MM.1S (cell line): ENCODE measurements at regions not wholly inside any gene's neighbourhood (a gene's known extent, or its start where the extent isn't known, plus 50 kb on each side); places are given as distances from the start of the nearest gene placed in this dataset.
"Not testable (repeated sequence)": the region's sequence is repeated elsewhere in the genome, so short reads cannot be mapped to it uniquely, and the experiment has no call there.

Experiments
- DNase-seq: peaks from one replicate; pipeline ENCODE4 v3.0.0-alpha.2; 2015
- H2AFZ ChIP-seq: fragments of 300-600 bp; sonication (generic); 2 replicates; pipeline ENCODE4 v1.6.0; 2016; ENCODE audit warnings: antibody characterized with exemption, low read length
- H3F3A ChIP-seq: fragments of 300-600 bp; sonication (generic); 2 replicates; pipeline ENCODE4 v1.6.1; 2016; ENCODE audit warnings: mild to moderate bottlenecking, antibody characterized with exemption, low read length, moderate library complexity, mixed read lengths; ENCODE audit not compliant: insufficient read depth
- H3K27ac ChIP-seq: fragments of 300-600 bp; sonication (generic); 2 replicates; pipeline ENCODE4 v1.5.1; 2016; ENCODE audit warnings: mild to moderate bottlenecking, low read length
- H3K27me3 ChIP-seq: fragments of 300-600 bp; sonication (generic); replicated peaks from 2 replicates; pipeline ENCODE4 v1.6.0; 2016; ENCODE audit warnings: low read length; ENCODE audit not compliant: insufficient read depth
- H3K36me3 ChIP-seq: fragments of 300-600 bp; sonication (generic); replicated peaks from 2 replicates; pipeline ENCODE4 v1.6.1; 2016; ENCODE audit warnings: mild to moderate bottlenecking, low read length, mixed read lengths; ENCODE audit not compliant: insufficient read depth
- H3K4me1 ChIP-seq: fragments of 300-600 bp; sonication (generic); 2 replicates; pipeline ENCODE4 v1.6.1; 2016; ENCODE audit warnings: low read length, mixed read lengths
- H3K4me2 ChIP-seq: fragments of 300-600 bp; sonication (generic); 2 replicates; pipeline ENCODE4 v1.6.0; 2016; ENCODE audit warnings: low read depth, low read length
- H3K4me3 ChIP-seq: fragments of 300-600 bp; sonication (generic); 2 replicates; pipeline ENCODE4 v1.5.1; 2016; ENCODE audit warnings: low read length, mixed read lengths
- H3K79me2 ChIP-seq: fragments of 300-600 bp; sonication (generic); 2 replicates; pipeline ENCODE4 v1.6.1; 2016; ENCODE audit warnings: mixed run types, low read length, mixed read lengths
- H3K9ac ChIP-seq: fragments of 300-600 bp; sonication (generic); 2 replicates; pipeline ENCODE4 v1.6.1; 2016; ENCODE audit warnings: low read length, mixed read lengths
- H3K9me2 ChIP-seq: fragments of 300-600 bp; sonication (generic); replicated peaks from 2 replicates; pipeline ENCODE4 v1.6.1; 2016; ENCODE audit warnings: mild to moderate bottlenecking, low read length, mixed read lengths; ENCODE audit not compliant: insufficient read depth
- H3K9me3 ChIP-seq: fragments of 300-600 bp; sonication (generic); replicated peaks from 2 replicates; pipeline ENCODE4 v1.6.1; 2016; ENCODE audit warnings: mild to moderate bottlenecking, low read length, mixed read lengths; ENCODE audit not compliant: insufficient read depth
- H4K20me1 ChIP-seq: fragments of 300-600 bp; sonication (generic); 2 replicates; pipeline ENCODE4 v1.6.1; 2016; ENCODE audit warnings: mild to moderate bottlenecking, low read length, moderate library complexity, mixed read lengths; ENCODE audit not compliant: insufficient read depth
- CTCF ChIP-seq: fragments of 300-600 bp; sonication (generic); IDR thresholded peaks from 2 replicates; pipeline ENCODE4 v1.5.1; 2016; ENCODE audit warnings: antibody characterized with exemption, low read length, mixed read lengths
- EZH2 ChIP-seq: fragments of 300-600 bp; sonication (generic); optimal IDR thresholded peaks from 2 replicates; pipeline ENCODE3; 2017; ENCODE audit warnings: low read depth, mild to moderate bottlenecking, antibody characterized with exemption, low read length, mixed read lengths
- EZH2phosphoT487 ChIP-seq: fragments of 300-600 bp; sonication (generic); IDR thresholded peaks from 2 replicates; pipeline ENCODE4 v1.6.1; 2018; ENCODE audit warnings: antibody characterized with exemption, low read length

GRCh38 chr3:110352841-110353604 lies 718.6 kb upstream of the NECTIN3 start:
- no peaks in the 10 kb centered on the region for H3K9me3 ChIP-seq
- H3K4me3 ChIP-seq: no peak overlapping the region
- H3K9me2 ChIP-seq: no peaks in the 10 kb centered on the region
- no peak overlapping the region for H3K27ac ChIP-seq
- H3K4me2 ChIP-seq: no peak overlapping the region
- no peak for TF ChIP-seq EZH2
- TF ChIP-seq EZH2phosphoT487: no peak
- TF ChIP-seq CTCF: no peak
- H4K20me1 ChIP-seq: no peaks in the 10 kb centered on the region
- H3K9ac ChIP-seq: no peak overlapping the region
- no peaks in the 10 kb centered on the region for H3K4me1 ChIP-seq
- no peaks in the 10 kb centered on the region for H3K27me3 ChIP-seq
- no peak overlapping the region for H2AFZ ChIP-seq
- no peaks in the 10 kb centered on the region for H3F3A ChIP-seq
- no peaks in the 10 kb centered on the region for H3K36me3 ChIP-seq
- no peaks in the 10 kb centered on the region for H3K79me2 ChIP-seq
- DNase-seq: no peak

GRCh38 chr3:110362751-110363150 lies 708.9 kb upstream of the NECTIN3 start:
- no peaks in the 10 kb centered on the region for H3K36me3 ChIP-seq
- H3K4me3 ChIP-seq: no peak overlapping the region
- no peak overlapping the region for H3K27ac ChIP-seq
- H3K4me1 ChIP-seq: no peaks in the 10 kb centered on the region
- H4K20me1 ChIP-seq: no peaks in the 10 kb centered on the region
- no peaks in the 10 kb centered on the region for H3F3A ChIP-seq
- no peak for DNase-seq
- no peaks in the 10 kb centered on the region for H3K79me2 ChIP-seq
- H2AFZ ChIP-seq: no peak overlapping the region
- no peaks in the 10 kb centered on the region for H3K27me3 ChIP-seq
- H3K9me2 ChIP-seq: no peaks in the 10 kb centered on the region
- no peak overlapping the region for H3K9ac ChIP-seq
- no peaks in the 10 kb centered on the region for H3K9me3 ChIP-seq
- H3K4me2 ChIP-seq: no peak overlapping the region
- TF ChIP-seq CTCF: no peak

GRCh38 chr3:110367289-110367688 lies 704.3 kb upstream of the NECTIN3 start:
- H3K4me2 ChIP-seq, H3K9ac ChIP-seq, H3K4me1 ChIP-seq, H3K27me3 ChIP-seq, DNase-seq, H2AFZ ChIP-seq, H3K9me3 ChIP-seq, H3F3A ChIP-seq, H3K4me3 ChIP-seq, H3K36me3 ChIP-seq, H3K27ac ChIP-seq, H3K9me2 ChIP-seq, H3K79me2 ChIP-seq, H4K20me1 ChIP-seq: not testable (repeated sequence)

- H3K4me3 ChIP-seq: no peak overlapping the region
- no peak for DNase-seq
- H3K4me2 ChIP-seq: no peak overlapping the region
- no peaks in the 10 kb centered on the region for H4K20me1 ChIP-seq
- H3K36me3 ChIP-seq: no peaks in the 10 kb centered on the region
- H3K27me3 ChIP-seq: no peaks in the 10 kb centered on the region
- TF ChIP-seq EZH2phosphoT487 (no peak), EZH2 (no peak)
- H3F3A ChIP-seq: no peaks in the 10 kb centered on the region
- no peaks in the 10 kb centered on the region for H3K9me3 ChIP-seq
- no peaks in the 10 kb centered on the region for H3K9me2 ChIP-seq
- H3K9ac ChIP-seq: no peak overlapping the region
- no peaks in the 10 kb centered on the region for H3K4me1 ChIP-seq
- H3K79me2 ChIP-seq: no peaks in the 10 kb centered on the region
- no peak overlapping the region for H3K27ac ChIP-seq
- no peak overlapping the region for H2AFZ ChIP-seq
Observed at GRCh38 chr3:110375751-110376518, 695.7 kb upstream of the NECTIN3 start.
